ENCODE measurements at regions not wholly inside any gene's neighbourhood (a gene's known extent, or its start where the extent isn't known, plus 50 kb on each side); places are given as distances from the start of the nearest gene placed in this dataset.

DNA sequence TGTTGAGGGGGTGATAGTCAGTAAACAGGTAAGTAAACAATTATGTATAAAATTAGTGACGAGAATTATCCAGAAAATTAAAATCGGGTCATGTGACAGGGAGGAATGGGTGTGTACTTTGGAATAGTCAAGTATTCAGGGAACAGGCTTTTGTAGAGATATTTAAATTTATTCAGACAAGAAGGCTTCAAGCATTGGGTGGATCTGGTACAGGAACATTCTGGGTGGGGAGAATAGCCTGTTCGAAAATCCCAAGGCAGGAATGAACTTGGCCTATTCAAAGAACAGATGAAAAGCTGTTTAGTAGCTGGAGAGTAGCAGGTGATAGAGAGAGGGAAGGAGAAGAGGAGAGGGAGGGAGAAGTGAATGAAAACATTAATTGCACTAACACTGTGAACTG, 448.9 kb upstream of the FZD8 start:
- no peak for DNase-seq
- no peaks in the 10 kb centered on the region for H3K9me3 ChIP-seq
- 76 to 79% methylated on average over 3 of the region's 3 CpGs for WGBS, 2 donors

DNA sequence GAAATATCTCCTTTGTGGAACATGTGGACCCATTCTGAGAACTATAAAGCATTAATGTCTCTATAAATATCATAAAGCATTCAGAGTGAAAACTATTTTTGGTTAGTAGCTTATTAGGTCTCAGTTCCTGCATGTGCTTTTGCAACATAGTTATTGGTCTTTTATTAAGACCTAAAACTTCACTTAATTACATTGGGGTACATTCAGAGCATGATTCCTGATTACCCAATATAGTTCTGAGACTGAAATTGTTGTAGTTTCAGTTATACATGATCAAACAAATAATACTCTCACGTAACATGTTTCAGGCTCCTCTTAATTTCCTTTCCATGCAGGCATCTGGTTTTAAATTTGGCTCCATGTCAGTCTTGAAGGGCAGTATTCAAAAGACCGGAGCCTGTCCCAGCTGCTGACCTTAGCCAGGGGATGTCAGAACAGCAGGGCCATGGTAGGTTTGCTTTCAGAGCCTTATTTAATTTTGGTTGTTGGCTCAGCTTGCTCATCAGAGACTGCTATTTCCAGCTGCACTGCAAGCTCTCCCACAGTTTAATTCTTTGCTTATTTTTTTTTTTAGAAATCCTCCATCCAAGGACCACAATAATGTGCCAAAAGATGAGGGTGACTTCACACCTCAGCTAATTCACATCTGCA, 447.8 kb upstream of the FZD8 start:
- WGBS, 2 donors: 61 to 67% methylated on average over 2 of the region's 2 CpGs
- intact Hi-C loops (cut with DNase I): no loop called here
- no peak for TF ChIP-seq POLR2A (IDR thresholded peaks at IDR 0.05)

More for the DNA sequence above, 448.9 kb upstream of the FZD8 start:
- Histone ChIP-seq H3K27me3 (no peaks in the 10 kb centered on the region), H3K27ac (no peak overlapping the region), H3K4me3 (no peak overlapping the region), H3K36me3 (replicated peaks in 1 of 2; ENCODE audit: insufficient read depth in 1 of 2, low read depth in 2 of 2) (no peaks in the 10 kb centered on the region), H3K4me1 (no peaks in the 10 kb centered on the region)
- intact Hi-C loops (cut with DNase I): no loop called here
- TF ChIP-seq, protein P1, sequence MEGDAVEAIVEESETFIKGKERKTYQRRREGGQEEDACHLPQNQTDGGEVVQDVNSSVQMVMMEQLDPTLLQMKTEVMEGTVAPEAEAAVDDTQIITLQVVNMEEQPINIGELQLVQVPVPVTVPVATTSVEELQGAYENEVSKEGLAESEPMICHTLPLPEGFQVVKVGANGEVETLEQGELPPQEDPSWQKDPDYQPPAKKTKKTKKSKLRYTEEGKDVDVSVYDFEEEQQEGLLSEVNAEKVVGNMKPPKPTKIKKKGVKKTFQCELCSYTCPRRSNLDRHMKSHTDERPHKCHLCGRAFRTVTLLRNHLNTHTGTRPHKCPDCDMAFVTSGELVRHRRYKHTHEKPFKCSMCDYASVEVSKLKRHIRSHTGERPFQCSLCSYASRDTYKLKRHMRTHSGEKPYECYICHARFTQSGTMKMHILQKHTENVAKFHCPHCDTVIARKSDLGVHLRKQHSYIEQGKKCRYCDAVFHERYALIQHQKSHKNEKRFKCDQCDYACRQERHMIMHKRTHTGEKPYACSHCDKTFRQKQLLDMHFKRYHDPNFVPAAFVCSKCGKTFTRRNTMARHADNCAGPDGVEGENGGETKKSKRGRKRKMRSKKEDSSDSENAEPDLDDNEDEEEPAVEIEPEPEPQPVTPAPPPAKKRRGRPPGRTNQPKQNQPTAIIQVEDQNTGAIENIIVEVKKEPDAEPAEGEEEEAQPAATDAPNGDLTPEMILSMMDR (IDR thresholded peaks at IDR 0.05): no peak
- no peak for TF ChIP-seq POLR2A (IDR thresholded peaks at IDR 0.05)
- no peak for ATAC-seq

GRCh38 chr10:36087006-36088005, 445.2 kb upstream of the FZD8 start:
- TF ChIP-seq, protein P1 (IDR thresholded peaks at IDR 0.05): no peak
- TF ChIP-seq POLR2A (IDR thresholded peaks at IDR 0.05): no peak
- Histone ChIP-seq H3K4me3 (no peak overlapping the region), H3K27me3 (no peaks in the 10 kb centered on the region), H3K27ac (no peak overlapping the region), H3K4me1 (no peaks in the 10 kb centered on the region), H3K36me3 (replicated peaks in 1 of 2; ENCODE audit: insufficient read depth in 1 of 2, low read depth in 2 of 2) (no peaks in the 10 kb centered on the region), H3K9me3 (no peaks in the 10 kb centered on the region)
- WGBS, 2 donors: 61 to 74% methylated on average over 10 of the region's 10 CpGs
- intact Hi-C loops (cut with DNase I): no loop called here
- DNase-seq: no peak
- no peak for ATAC-seq

More for the DNA sequence above, 447.8 kb upstream of the FZD8 start:
- DNase-seq (no peak), ATAC-seq (no peak)
- Histone ChIP-seq H3K36me3 (replicated peaks in 1 of 2; ENCODE audit: insufficient read depth in 1 of 2, low read depth in 2 of 2) (no peaks in the 10 kb centered on the region), H3K4me1 (no peaks in the 10 kb centered on the region), H3K27ac (no peak overlapping the region), H3K27me3 (no peaks in the 10 kb centered on the region), H3K4me3 (no peak overlapping the region), H3K9me3 (no peaks in the 10 kb centered on the region)

DNA sequence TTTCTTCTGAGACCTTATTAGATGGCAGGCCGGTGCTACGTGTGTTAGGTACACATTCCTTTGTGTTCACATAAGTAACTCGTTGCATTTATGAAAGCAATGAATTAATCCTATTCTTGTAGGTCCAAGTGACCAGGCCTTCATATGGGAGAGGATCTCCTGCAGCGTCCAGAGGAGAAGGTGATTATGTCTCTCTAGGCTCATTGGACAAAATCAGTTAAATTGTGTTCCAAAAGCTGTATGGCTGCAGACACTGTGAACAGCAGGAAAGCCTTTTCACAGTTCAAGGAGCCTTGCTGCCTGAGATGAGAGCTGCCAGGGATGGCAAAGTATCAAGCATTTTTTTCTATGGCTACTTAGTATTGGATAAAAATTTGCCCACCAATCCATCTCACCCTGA, 433.1 kb upstream of the FZD8 start:
- DNase-seq: no peak
- Histone ChIP-seq H3K9me3 (no peaks in the 10 kb centered on the region), H3K27me3 (no peaks in the 10 kb centered on the region), H3K4me3 (no peak overlapping the region), H3K27ac (no peak overlapping the region), H3K36me3 (replicated peaks in 1 of 2; ENCODE audit: insufficient read depth in 1 of 2, low read depth in 2 of 2) (no peaks in the 10 kb centered on the region), H3K4me1 (no peaks in the 10 kb centered on the region)
- intact Hi-C loops (cut with DNase I): no loop called here
- TF ChIP-seq POLR2A (IDR thresholded peaks at IDR 0.05): no peak
- TF ChIP-seq, protein P1 (IDR thresholded peaks at IDR 0.05): no peak
- 48 to 54% methylated on average over 4 of the region's 4 CpGs for WGBS, 2 donors
- ATAC-seq: no peak

DNA sequence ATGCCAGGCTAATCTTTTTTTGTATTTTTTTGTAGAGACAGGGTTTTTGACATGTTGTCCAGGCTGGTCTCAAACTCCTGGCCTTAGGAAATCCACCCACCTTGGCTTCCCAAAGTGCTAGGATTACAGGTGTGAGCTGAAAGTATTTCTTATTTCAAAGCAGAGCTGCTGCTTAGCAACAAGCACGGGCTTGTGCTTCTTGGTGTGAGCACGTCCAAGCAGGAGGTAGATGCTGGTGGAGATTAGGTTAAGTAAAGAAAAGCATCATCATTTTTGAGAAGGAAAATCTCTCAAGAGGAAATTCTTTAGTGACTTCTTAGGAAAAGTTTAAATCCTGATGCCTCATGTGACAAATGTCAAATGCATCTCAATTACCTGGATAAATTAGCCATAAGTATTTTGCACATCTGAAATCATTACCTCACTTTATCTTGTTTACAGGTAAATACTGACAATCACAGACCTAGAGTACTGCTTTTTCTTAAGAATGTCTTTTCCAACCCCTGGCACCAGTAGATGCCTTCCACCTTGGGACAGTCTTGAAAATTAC, 431.8 kb upstream of the FZD8 start:
- H3K4me1 ChIP-seq: no peaks in the 10 kb centered on the region
- ATAC-seq: no peak
- H3K9me3 ChIP-seq: no peaks in the 10 kb centered on the region
- no peak for TF ChIP-seq POLR2A (IDR thresholded peaks at IDR 0.05)
- TF ChIP-seq, protein P1 (IDR thresholded peaks at IDR 0.05): no peak
- DNase-seq: no peak
- no peak overlapping the region for H3K27ac ChIP-seq
- WGBS, 2 donors: 57 to 58% methylated on average over 2 of the region's 2 CpGs
- H3K36me3 ChIP-seq (replicated peaks in 1 of 2; ENCODE audit: insufficient read depth in 1 of 2, low read depth in 2 of 2): no peaks in the 10 kb centered on the region
- H3K27me3 ChIP-seq: no peaks in the 10 kb centered on the region
- intact Hi-C loops (cut with DNase I): no loop called here
- H3K4me3 ChIP-seq: no peak overlapping the region
